Tibial nerve (tissue), 4 donors: ENCODE measurements at regions not wholly inside any gene's neighbourhood (a gene's known extent, or its start where the extent isn't known, plus 50 kb on each side); places are given as distances from the start of the nearest gene placed in this dataset.

Source experiments
- CTCF ChIP-seq, 5 experiments: fragments of 200-600 bp in 3 of 5; fragments of 450-650 bp in 2 of 5; sonication (generic) in 3 of 5; IDR thresholded peaks; one replicate each; pipeline ENCODE4 v1.5.1; 2016 to 2019; ENCODE audit warnings: antibody characterized with exemption in 5 of 5, mild to moderate bottlenecking in 3 of 5, moderate library complexity in 2 of 5
- EP300 ChIP-seq, 2 donors: sonication (generic); formaldehyde crosslinking; IDR thresholded peaks; one replicate each; pipeline ENCODE4 v1.6.1; 2017; ENCODE audit warnings: antibody characterized with exemption in 2 of 2, mild to moderate bottlenecking in 1 of 2
- POLR2A ChIP-seq, 2 donors: fragments of 450-650 bp; IDR thresholded peaks; one replicate each; pipeline ENCODE4 v1.6.1; 2017; ENCODE audit warnings: antibody characterized with exemption in 2 of 2, mild to moderate bottlenecking in 2 of 2, moderate library complexity in 2 of 2

GRCh38 chr11:37107415-37107814 lies 509.4 kb upstream of the RAG2 start:
- TF ChIP-seq CTCF (IDR thresholded peaks at IDR 0.05) (no peak), EP300 (IDR thresholded peaks at IDR 0.05) (no peak), POLR2A (IDR thresholded peaks at IDR 0.05) (no peak)
